ENCODE measurements at regions not wholly inside any gene's neighbourhood (a gene's known extent, or its start where the extent isn't known, plus 50 kb on each side); places are given as distances from the start of the nearest gene placed in this dataset.

DNA sequence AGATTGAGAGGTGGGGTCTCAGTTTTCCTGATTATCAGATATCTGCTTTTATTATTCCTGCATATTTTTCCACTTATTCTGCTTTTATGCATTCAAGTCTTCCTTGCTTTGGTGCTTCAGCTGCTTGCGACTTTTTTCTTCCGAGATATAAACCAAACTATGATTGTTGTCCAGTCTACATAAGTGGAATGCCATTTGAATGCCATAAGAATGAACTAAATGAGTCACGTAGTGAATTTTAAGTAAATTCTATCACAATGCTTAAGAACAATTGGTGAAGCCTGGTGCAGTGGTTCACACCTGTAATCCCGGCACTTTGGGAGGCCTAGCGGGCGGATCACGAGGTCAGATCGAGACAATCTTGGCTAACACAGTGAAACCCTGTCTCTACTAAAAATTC lies 189.1 kb downstream of the PCDH18 start:
- H3K36me3 Mint-ChIP-seq (ENCODE audit: insufficient read depth) = no peaks in the 10 kb centered on the region
- DNase-seq (no peak), ATAC-seq (replicated peaks) (no peak)
- no peaks in the 10 kb centered on the region for H3K27me3 Mint-ChIP-seq
- H3K4me1 Mint-ChIP-seq (ENCODE audit: low read depth in 2 of 2) = no peaks in the 10 kb centered on the region
- no peak overlapping the region for H3K4me3 Mint-ChIP-seq
- peaks cover 0 to 2% of the 10 kb centered on the region in 2 donors for H3K9me3 Mint-ChIP-seq
- H3K27ac Mint-ChIP-seq = no peak overlapping the region

DNA sequence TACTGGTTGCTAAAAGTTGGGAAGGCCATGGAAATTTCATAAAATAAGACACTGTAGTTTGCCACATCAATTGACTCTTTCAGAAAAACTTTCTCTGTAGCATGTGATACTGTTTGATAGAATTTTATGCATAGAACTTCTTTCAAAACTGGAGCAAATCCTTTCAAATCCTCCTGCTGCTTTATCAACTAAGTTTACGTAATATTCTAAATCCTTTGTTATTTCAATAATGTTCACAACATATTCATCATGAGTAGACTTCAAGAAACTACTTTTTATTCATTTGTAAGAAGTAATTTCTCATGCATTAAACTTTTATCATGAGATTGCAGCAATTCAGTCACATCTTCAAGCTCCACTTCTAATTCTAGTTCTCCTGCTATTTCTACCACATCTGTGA lies 199.3 kb downstream of the PCDH18 start:
- Mint-ChIP-seq H3K9me3 (peaks cover 14 to 28% of the 10 kb centered on the region in 2 donors), H3K36me3 (ENCODE audit: insufficient read depth) (no peaks in the 10 kb centered on the region), H3K4me1 (ENCODE audit: low read depth in 2 of 2) (no peaks in the 10 kb centered on the region), H3K27ac (no peak overlapping the region), H3K4me3 (no peak overlapping the region), H3K27me3 (no peaks in the 10 kb centered on the region)
- DNase-seq (no peak), ATAC-seq (replicated peaks) (no peak)

DNA sequence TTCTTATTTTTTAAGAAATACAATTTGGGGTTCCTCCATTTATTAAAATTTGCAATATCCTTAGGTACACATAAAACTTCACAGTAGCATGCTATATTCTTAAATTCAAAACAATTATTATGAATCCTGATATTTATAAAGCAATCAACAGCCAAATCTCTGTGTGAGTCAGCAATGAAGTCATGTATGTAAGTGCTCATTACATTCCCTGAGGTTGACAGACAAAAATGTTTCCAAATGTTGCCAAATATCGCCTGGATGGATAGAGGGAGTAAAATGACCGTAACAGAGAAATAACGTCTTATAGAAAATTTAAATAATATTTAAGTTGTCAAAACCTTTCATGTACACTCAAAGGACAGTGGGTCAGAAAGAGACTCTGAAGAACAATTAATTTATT lies 220.0 kb downstream of the PCDH18 start:
- no peak for ATAC-seq (replicated peaks)
- H3K27ac Mint-ChIP-seq = no peak overlapping the region
- no peaks in the 10 kb centered on the region for H3K27me3 Mint-ChIP-seq
- no peak for DNase-seq
- H3K4me1 Mint-ChIP-seq (ENCODE audit: low read depth in 2 of 2) = no peaks in the 10 kb centered on the region
- H3K4me3 Mint-ChIP-seq = no peak overlapping the region
- H3K36me3 Mint-ChIP-seq (ENCODE audit: insufficient read depth) = no peaks in the 10 kb centered on the region
- peaks cover 0 to 1% of the 10 kb centered on the region in 2 donors for H3K9me3 Mint-ChIP-seq

DNA sequence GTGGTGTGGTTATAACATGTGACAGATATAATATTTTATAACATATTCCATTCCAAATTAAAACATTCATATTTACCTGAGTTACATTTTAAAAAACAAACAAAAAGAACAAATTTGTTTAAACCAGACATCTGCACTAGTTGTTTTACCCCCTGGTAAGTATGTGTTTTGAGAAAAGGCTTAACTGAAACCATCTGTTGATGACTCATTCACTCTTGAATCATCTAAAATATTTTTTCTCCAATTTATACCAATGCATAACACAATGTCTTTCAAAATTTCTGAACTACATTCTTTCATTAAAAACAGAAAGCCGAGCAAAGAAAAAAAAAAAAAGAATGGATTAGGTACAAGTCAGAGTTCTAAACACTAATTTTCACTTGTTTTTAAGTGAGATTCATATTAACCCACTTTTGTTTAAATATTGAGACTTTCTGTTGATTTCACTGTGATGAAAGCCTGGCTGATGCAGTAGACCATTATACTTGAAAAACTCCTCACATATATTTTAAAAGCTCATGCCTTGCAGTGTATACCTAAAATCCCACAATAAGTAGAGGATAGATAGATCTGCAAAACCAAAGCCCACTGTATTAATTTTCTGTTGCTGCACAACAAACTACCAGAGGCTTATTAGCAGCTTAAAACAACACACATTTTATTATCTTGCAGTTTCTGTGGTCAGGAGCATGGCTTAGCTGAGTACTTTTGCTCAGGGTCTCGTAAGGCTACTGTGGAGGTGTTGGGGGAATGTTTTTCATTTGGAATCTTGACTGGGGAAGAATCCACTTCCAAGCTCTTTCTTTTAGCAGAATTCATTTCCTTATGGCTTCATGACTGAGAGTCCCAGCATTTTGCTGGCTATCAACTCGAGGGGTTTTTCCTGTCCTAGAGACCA lies 221.5 kb downstream of the PCDH18 start:
- H3K27me3 Mint-ChIP-seq = no peaks in the 10 kb centered on the region
- no peak overlapping the region for H3K4me3 Mint-ChIP-seq

DNA sequence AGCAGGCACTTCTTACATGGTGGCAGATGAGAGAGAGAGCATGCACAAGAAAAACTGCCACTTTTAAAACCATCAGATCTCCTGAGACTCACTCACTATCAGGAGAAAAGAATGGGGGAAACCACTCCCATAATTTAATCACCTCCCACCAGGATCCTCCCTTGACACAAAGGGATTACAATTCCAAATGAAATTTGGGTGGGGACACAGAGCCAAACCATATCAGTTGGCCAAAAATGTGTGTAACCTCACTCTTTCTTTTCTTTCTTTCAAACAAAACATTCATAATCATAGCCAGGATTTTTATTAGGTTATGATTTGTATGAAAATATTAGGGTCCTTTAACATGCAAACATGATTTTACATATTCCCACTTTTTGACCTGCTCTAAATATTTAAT lies 222.1 kb downstream of the PCDH18 start:
- Mint-ChIP-seq H3K9me3 (peaks cover 0 to 1% of the 10 kb centered on the region in 2 donors), H3K36me3 (ENCODE audit: insufficient read depth) (no peaks in the 10 kb centered on the region), H3K27ac (no peak overlapping the region), H3K4me3 (no peak overlapping the region), H3K4me1 (ENCODE audit: low read depth in 2 of 2) (no peaks in the 10 kb centered on the region), H3K27me3 (no peaks in the 10 kb centered on the region)
- ATAC-seq (replicated peaks) (no peak), DNase-seq (no peak)

More for the DNA sequence above, 221.5 kb downstream of the PCDH18 start:
- H3K36me3 Mint-ChIP-seq (ENCODE audit: insufficient read depth) = no peaks in the 10 kb centered on the region
- no peak overlapping the region for H3K27ac Mint-ChIP-seq
- no peak for ATAC-seq (replicated peaks)
- H3K4me1 Mint-ChIP-seq (ENCODE audit: low read depth in 2 of 2) = no peaks in the 10 kb centered on the region
- no peak for DNase-seq
- H3K9me3 Mint-ChIP-seq = peaks cover 0 to 1% of the 10 kb centered on the region in 2 donors

DNA sequence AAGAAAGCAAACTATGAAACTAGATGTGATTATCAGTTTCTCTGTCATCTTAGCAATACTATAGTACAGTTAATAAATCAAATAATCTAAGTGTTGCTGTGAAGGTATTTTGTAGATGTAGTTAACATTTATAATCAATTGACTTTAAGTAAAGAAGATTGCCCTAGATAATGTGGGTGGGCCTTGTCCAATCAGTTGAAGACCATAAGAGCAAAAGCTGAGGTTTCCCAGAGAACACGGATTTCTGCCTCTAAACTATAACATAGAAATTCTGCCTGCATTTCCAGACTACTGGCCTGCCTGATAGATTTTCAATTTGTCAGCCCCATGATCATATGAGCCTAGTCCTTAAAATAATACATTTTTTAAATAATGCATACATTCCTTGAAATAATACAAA lies 222.9 kb downstream of the PCDH18 start:
- H3K27ac Mint-ChIP-seq = no peak overlapping the region
- H3K27me3 Mint-ChIP-seq = no peaks in the 10 kb centered on the region
- DNase-seq (no peak), ATAC-seq (replicated peaks) (no peak)
- H3K36me3 Mint-ChIP-seq (ENCODE audit: insufficient read depth) = no peaks in the 10 kb centered on the region
- H3K9me3 Mint-ChIP-seq = peaks cover 0 to 3% of the 10 kb centered on the region in 2 donors
- H3K4me3 Mint-ChIP-seq = no peak overlapping the region
- H3K4me1 Mint-ChIP-seq (ENCODE audit: low read depth in 2 of 2) = no peaks in the 10 kb centered on the region

DNA sequence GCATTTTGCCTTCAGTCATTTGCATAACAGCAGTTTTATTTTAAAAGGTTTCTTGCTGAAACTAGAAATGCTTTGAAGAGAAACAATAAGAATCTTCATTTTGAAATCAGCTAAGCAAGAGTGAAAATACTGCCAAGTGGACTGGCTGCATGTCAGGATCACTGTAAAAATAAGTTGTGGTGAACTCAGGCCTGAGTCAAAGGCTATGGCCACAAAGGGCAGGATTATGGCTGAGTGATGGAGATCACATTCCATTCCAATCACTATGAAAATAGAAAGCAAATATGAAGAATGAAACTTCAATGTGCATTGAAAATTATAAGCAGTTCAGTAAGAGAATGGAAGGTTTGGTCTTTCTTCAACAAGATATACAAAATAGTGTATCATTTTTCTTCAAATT lies 224.5 kb downstream of the PCDH18 start:
- no peak for ATAC-seq (replicated peaks)
- H3K9me3 Mint-ChIP-seq = peaks cover 0 to 5% of the 10 kb centered on the region in 2 donors
- H3K27me3 Mint-ChIP-seq = no peaks in the 10 kb centered on the region
- DNase-seq = no peak
- no peaks in the 10 kb centered on the region for H3K4me1 Mint-ChIP-seq (ENCODE audit: low read depth in 2 of 2)
- no peak overlapping the region for H3K4me3 Mint-ChIP-seq
- H3K27ac Mint-ChIP-seq = no peak overlapping the region
- H3K36me3 Mint-ChIP-seq (ENCODE audit: insufficient read depth) = no peaks in the 10 kb centered on the region

DNA sequence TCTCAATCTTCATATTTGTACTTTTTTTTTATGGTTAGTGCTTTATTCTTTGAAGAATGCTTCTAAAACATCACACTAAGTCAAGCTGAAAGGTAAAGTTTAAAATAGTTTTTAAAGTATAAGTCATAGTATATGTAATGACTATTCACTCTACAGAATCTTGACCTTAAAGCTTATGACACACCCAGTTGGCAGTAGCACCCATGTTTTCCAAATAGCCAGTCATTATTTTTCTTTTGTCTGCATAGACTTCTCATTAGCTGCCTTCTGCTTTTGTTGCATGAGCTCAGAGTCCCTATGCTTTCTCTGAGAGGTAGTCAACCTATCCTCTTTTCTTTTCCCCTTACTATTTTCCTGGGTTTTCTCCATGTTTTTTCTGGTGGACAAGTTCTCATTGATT lies 231.5 kb downstream of the PCDH18 start:
- Mint-ChIP-seq H3K27ac (no peak overlapping the region), H3K36me3 (ENCODE audit: insufficient read depth) (no peaks in the 10 kb centered on the region), H3K9me3 (peaks cover 12 to 23% of the 10 kb centered on the region in 2 donors), H3K27me3 (no peaks in the 10 kb centered on the region), H3K4me1 (ENCODE audit: low read depth in 2 of 2) (no peaks in the 10 kb centered on the region), H3K4me3 (no peak overlapping the region)
- DNase-seq (no peak), ATAC-seq (replicated peaks) (no peak)

DNA sequence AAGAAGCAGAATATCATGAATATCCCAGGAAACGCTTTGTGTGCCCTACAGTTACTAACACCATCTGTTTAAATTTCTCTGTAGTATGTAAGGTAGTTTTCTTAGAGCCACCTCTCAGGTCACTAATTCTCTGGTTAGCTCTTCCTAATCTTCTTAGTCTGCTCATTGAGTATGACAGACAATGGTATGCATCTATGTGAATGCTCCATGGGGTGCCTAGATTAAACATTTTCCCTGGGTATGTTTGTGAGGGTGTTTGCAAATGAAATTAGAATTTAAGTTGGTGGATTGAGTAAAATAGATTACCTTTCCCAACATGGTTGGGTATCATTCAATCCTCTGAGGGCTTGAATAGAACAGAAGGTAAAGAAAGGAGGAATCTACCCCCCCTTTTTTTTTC lies 233.0 kb downstream of the PCDH18 start:
- ATAC-seq (replicated peaks) = no peak
- Mint-ChIP-seq H3K9me3 (peaks cover 13 to 23% of the 10 kb centered on the region in 2 donors), H3K27ac (no peak overlapping the region), H3K36me3 (ENCODE audit: insufficient read depth) (no peaks in the 10 kb centered on the region), H3K4me3 (no peak overlapping the region), H3K27me3 (no peaks in the 10 kb centered on the region), H3K4me1 (ENCODE audit: low read depth in 2 of 2) (no peaks in the 10 kb centered on the region)
- no peak for DNase-seq

DNA sequence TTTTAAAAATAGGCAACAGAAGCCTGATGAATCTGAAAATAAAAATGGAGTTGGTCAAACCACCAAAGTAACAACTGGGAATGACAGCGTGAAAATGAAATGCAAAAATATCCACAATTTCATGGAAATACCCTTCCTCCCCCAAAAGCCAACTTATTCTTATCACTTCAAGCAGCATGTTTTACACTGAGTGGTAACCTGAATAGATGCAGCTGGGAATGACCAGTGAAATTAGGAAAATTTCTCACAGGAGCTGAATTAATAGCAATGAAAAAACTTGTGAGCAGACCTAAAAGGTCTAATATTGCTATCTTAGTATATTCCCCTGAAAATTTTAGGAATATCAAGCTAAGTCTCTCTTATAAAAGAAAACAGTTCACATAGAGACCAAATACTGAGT lies 239.0 kb downstream of the PCDH18 start:
- H3K27me3 Mint-ChIP-seq = no peaks in the 10 kb centered on the region
- H3K4me1 Mint-ChIP-seq (ENCODE audit: low read depth in 2 of 2) = no peaks in the 10 kb centered on the region
- peaks cover 9 to 11% of the 10 kb centered on the region in 2 donors for H3K9me3 Mint-ChIP-seq
- H3K27ac Mint-ChIP-seq = no peak overlapping the region
- H3K36me3 Mint-ChIP-seq (ENCODE audit: insufficient read depth) = no peaks in the 10 kb centered on the region
- H3K4me3 Mint-ChIP-seq = no peak overlapping the region
- DNase-seq = no peak
- ATAC-seq (replicated peaks) = no peak

DNA sequence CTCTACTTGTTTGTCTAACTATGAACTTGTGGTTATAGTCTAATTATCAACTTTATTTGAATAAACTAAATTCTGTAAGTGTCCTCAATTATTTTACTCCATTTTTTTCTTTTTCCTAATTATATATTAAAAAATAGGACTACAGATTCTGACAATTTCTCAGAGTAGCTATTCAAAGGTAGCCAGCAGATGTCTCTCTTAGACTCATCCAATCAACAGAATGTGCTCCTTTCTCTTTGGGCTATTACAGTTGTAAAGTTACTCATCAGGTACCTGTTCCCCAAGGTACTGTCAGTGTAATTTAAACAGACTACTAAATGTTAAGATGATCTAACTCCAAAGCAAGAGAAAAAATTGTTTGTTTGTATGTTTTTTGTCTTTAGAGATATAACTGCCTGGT lies 248.6 kb downstream of the PCDH18 start:
- Mint-ChIP-seq H3K4me3 (no peak overlapping the region), H3K36me3 (ENCODE audit: insufficient read depth) (no peaks in the 10 kb centered on the region), H3K27ac (no peak overlapping the region), H3K4me1 (ENCODE audit: low read depth in 2 of 2) (no peaks in the 10 kb centered on the region), H3K9me3 (peaks cover 11 to 23% of the 10 kb centered on the region in 2 donors), H3K27me3 (no peaks in the 10 kb centered on the region)
- DNase-seq (no peak), ATAC-seq (replicated peaks) (no peak)

DNA sequence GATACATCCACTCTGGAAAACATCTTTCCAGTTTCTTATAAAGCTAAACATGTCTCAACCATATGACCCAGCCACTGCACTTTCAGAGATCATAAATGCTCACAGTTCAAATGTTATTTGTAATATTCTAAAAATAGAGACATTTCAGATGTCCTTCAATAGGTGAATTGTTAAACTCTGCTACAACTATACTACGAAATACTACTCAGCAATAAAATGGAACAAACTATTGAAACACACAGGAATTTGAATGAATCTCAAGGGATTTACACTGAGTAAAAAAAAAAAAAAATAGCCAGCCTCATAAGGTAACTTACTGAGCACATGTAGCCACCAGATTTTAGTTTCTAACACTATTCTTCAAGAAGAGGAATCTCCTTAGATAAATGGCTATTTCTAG lies 253.9 kb downstream of the PCDH18 start:
- Mint-ChIP-seq H3K27ac (no peak overlapping the region), H3K4me1 (ENCODE audit: low read depth in 2 of 2) (no peaks in the 10 kb centered on the region), H3K4me3 (no peak overlapping the region), H3K36me3 (ENCODE audit: insufficient read depth) (no peaks in the 10 kb centered on the region), H3K9me3 (peaks cover 6 to 21% of the 10 kb centered on the region in 2 donors), H3K27me3 (no peaks in the 10 kb centered on the region)
- ATAC-seq (replicated peaks) = no peak
- no peak for DNase-seq

DNA sequence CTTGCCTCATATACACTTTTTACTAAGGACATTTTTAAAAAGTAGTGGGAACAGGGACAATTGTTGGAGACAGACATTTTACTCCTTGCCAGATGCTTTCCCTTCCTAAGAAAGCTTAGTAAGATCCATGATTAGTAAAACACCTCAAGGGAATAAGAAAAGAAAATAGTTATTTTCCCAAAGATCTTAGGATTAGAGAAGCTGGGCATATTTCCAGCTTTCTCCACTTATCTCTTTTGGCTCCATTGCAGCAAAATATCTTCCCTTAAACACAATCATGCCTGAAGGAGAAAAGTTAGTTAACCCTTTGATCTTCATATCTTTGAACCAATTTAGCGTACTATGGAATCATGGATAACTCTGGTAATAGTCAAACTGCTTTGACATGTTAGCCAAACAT lies 257.9 kb downstream of the PCDH18 start:
- H3K27me3 Mint-ChIP-seq = no peaks in the 10 kb centered on the region
- no peak for DNase-seq
- H3K4me3 Mint-ChIP-seq = no peak overlapping the region
- peaks cover 4 to 13% of the 10 kb centered on the region in 2 donors for H3K9me3 Mint-ChIP-seq
- H3K36me3 Mint-ChIP-seq (ENCODE audit: insufficient read depth) = no peaks in the 10 kb centered on the region
- no peak for ATAC-seq (replicated peaks)
- no peak overlapping the region for H3K27ac Mint-ChIP-seq
- no peaks in the 10 kb centered on the region for H3K4me1 Mint-ChIP-seq (ENCODE audit: low read depth in 2 of 2)

DNA sequence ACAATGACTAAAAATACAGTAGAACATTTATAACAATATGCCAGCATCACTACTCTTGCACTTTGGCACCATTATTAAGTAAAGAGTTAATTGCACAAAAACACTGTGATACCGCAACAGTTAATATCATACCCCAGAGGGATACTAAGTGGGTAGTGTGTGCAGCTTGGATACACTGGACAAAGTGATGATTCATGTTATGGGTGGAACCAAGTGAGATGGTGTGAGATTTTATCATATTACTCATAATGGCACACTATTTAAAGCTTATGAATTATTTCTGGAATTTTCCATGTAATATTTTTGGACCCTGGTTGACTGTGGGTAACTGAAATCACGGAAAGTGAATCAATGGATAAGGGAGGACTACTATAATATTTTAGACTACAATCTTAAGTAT lies 265.3 kb downstream of the PCDH18 start:
- peaks cover 4 to 10% of the 10 kb centered on the region in 2 donors for H3K9me3 Mint-ChIP-seq
- DNase-seq (no peak), ATAC-seq (replicated peaks) (no peak)
- H3K4me1 Mint-ChIP-seq (ENCODE audit: low read depth in 2 of 2) = no peaks in the 10 kb centered on the region
- H3K27me3 Mint-ChIP-seq = no peaks in the 10 kb centered on the region
- no peak overlapping the region for H3K27ac Mint-ChIP-seq
- H3K36me3 Mint-ChIP-seq (ENCODE audit: insufficient read depth) = no peaks in the 10 kb centered on the region
- no peak overlapping the region for H3K4me3 Mint-ChIP-seq
